ENCODE measurements at regions not wholly inside any gene's neighbourhood (a gene's known extent, or its start where the extent isn't known, plus 50 kb on each side); places are given as distances from the start of the nearest gene placed in this dataset.
"Not testable (repeated sequence)": the region's sequence is repeated elsewhere in the genome, so short reads cannot be mapped to it uniquely, and the experiment has no call there.

- H3K4me3 ChIP-seq (ENCODE audit: low read length in 2 of 2); H3K9ac ChIP-seq (ENCODE audit: low read depth, low read length, poor library complexity); H3K36me3 ChIP-seq (replicated peaks in 1 of 2; ENCODE audit: control insufficient read depth in 2 of 2, insufficient read depth in 2 of 2, low read length in 2 of 2); H3K27me3 ChIP-seq (ENCODE audit: control insufficient read depth in 3 of 3, insufficient read depth in 3 of 3, low read depth in 1 of 3, low read length in 3 of 3); H3K4me2 ChIP-seq (ENCODE audit: insufficient read depth, low read length, poor library complexity, severe bottlenecking); H3K79me1 ChIP-seq (ENCODE audit: low read depth, low read length); H2BK15ac ChIP-seq (ENCODE audit: low read length); H3K23ac ChIP-seq (ENCODE audit: low read depth, low read length, poor library complexity); H3K18ac ChIP-seq (ENCODE audit: low read length); H3K27ac ChIP-seq (replicated peaks; ENCODE audit: low read length); H2AFZ ChIP-seq (ENCODE audit: low read length); H3K9me3 ChIP-seq (replicated peaks in 1 of 2; ENCODE audit: control insufficient read depth in 2 of 2, insufficient read depth in 1 of 2, low read depth in 1 of 2, low read length in 2 of 2); DNase-seq (ENCODE audit: low spot score); H2BK5ac ChIP-seq (ENCODE audit: low read length); H2BK120ac ChIP-seq (ENCODE audit: low read depth, low read length); H2BK12ac ChIP-seq (ENCODE audit: low read length); H4K8ac ChIP-seq (ENCODE audit: low read depth, low read length); H3K4me1 ChIP-seq (ENCODE audit: control insufficient read depth in 2 of 2, insufficient read depth in 1 of 2, low read depth in 1 of 2, low read length in 2 of 2); H2AK5ac ChIP-seq (ENCODE audit: low read depth, low read length); H3K14ac ChIP-seq (ENCODE audit: low read length); H3K4ac ChIP-seq (ENCODE audit: low read length); H4K91ac ChIP-seq (ENCODE audit: low read depth, low read length, poor library complexity): not testable (repeated sequence)
- WGBS, 2 donors (ENCODE audit: extremely low coverage in 2 of 2, insufficient read length in 2 of 2, insufficient replicate concordance in 1 of 2): no CpG with 5 or more reads among the region's 2 CpGs
These were observed 231.2 kb upstream of the NRXN1 start for GRCh38 chr2:51263101-51263500.

GRCh38 chr2:51258301-51258700, 226.4 kb upstream of the NRXN1 start:
- Histone ChIP-seq H2BK120ac (ENCODE audit: low read depth, low read length) (no peak overlapping the region), H3K4me1 (ENCODE audit: control insufficient read depth in 2 of 2, insufficient read depth in 1 of 2, low read depth in 1 of 2, low read length in 2 of 2) (no peaks in the 10 kb centered on the region)
- WGBS, 2 donors (ENCODE audit: extremely low coverage in 2 of 2, insufficient read length in 2 of 2, insufficient replicate concordance in 1 of 2): no CpG with 5 or more reads among the region's 5 CpGs

GRCh38 chr2:51256736-51257135, 224.8 kb upstream of the NRXN1 start:
- H2BK15ac ChIP-seq (ENCODE audit: low read length): no peak overlapping the region
- no peak overlapping the region for H3K14ac ChIP-seq (ENCODE audit: low read length)
- H2BK5ac ChIP-seq (ENCODE audit: low read length): no peak overlapping the region
- H2BK12ac ChIP-seq (ENCODE audit: low read length): no peak overlapping the region
- H2AK5ac ChIP-seq (ENCODE audit: low read depth, low read length): no peak overlapping the region
- no peak overlapping the region for H2BK120ac ChIP-seq (ENCODE audit: low read depth, low read length)
- WGBS, 2 donors (ENCODE audit: extremely low coverage in 2 of 2, insufficient read length in 2 of 2, insufficient replicate concordance in 1 of 2): no CpG with 5 or more reads among the region's 5 CpGs
- no peaks in the 10 kb centered on the region for H3K4me1 ChIP-seq (ENCODE audit: control insufficient read depth in 2 of 2, insufficient read depth in 1 of 2, low read depth in 1 of 2, low read length in 2 of 2)
- H4K91ac ChIP-seq (ENCODE audit: low read depth, low read length, poor library complexity): no peak overlapping the region
- no peak for DNase-seq (ENCODE audit: low spot score)
- H3K23ac ChIP-seq (ENCODE audit: low read depth, low read length, poor library complexity): no peak overlapping the region
- no peak overlapping the region for H3K4ac ChIP-seq (ENCODE audit: low read length)
- H3K4me2 ChIP-seq (ENCODE audit: insufficient read depth, low read length, poor library complexity, severe bottlenecking): no peak overlapping the region
- H3K4me3 ChIP-seq (ENCODE audit: low read length in 2 of 2): no peak overlapping the region
- H3K27me3 ChIP-seq (ENCODE audit: control insufficient read depth in 3 of 3, insufficient read depth in 3 of 3, low read depth in 1 of 3, low read length in 3 of 3): no peaks in the 10 kb centered on the region
- no peak overlapping the region for H3K9ac ChIP-seq (ENCODE audit: low read depth, low read length, poor library complexity)
- H3K79me1 ChIP-seq (ENCODE audit: low read depth, low read length): no peaks in the 10 kb centered on the region
- no peak overlapping the region for H3K27ac ChIP-seq (replicated peaks; ENCODE audit: low read length)
- no peak overlapping the region for H4K8ac ChIP-seq (ENCODE audit: low read depth, low read length)
- no peak overlapping the region for H3K18ac ChIP-seq (ENCODE audit: low read length)
- H2AFZ ChIP-seq (ENCODE audit: low read length): no peak overlapping the region
- H3K9me3 ChIP-seq (replicated peaks in 1 of 2; ENCODE audit: control insufficient read depth in 2 of 2, insufficient read depth in 1 of 2, low read depth in 1 of 2, low read length in 2 of 2): no peaks in the 10 kb centered on the region
- no peaks in the 10 kb centered on the region for H3K36me3 ChIP-seq (replicated peaks in 1 of 2; ENCODE audit: control insufficient read depth in 2 of 2, insufficient read depth in 2 of 2, low read length in 2 of 2)

More at GRCh38 chr2:51258301-51258700, 226.4 kb upstream of the NRXN1 start:
- Histone ChIP-seq H2AK5ac (ENCODE audit: low read depth, low read length) (no peak overlapping the region), H3K79me1 (ENCODE audit: low read depth, low read length) (no peaks in the 10 kb centered on the region), H3K4me2 (ENCODE audit: insufficient read depth, low read length, poor library complexity, severe bottlenecking) (no peak overlapping the region), H3K27me3 (ENCODE audit: control insufficient read depth in 3 of 3, insufficient read depth in 3 of 3, low read depth in 1 of 3, low read length in 3 of 3) (no peaks in the 10 kb centered on the region), H3K36me3 (replicated peaks in 1 of 2; ENCODE audit: control insufficient read depth in 2 of 2, insufficient read depth in 2 of 2, low read length in 2 of 2) (no peaks in the 10 kb centered on the region), H2AFZ (ENCODE audit: low read length) (no peak overlapping the region), H2BK15ac (ENCODE audit: low read length) (no peak overlapping the region), H3K23ac (ENCODE audit: low read depth, low read length, poor library complexity) (no peak overlapping the region), H4K8ac (ENCODE audit: low read depth, low read length) (no peak overlapping the region), H2BK12ac (ENCODE audit: low read length) (no peak overlapping the region), H3K4me3 (ENCODE audit: low read length in 2 of 2) (no peak overlapping the region), H3K9me3 (replicated peaks in 1 of 2; ENCODE audit: control insufficient read depth in 2 of 2, insufficient read depth in 1 of 2, low read depth in 1 of 2, low read length in 2 of 2) (no peaks in the 10 kb centered on the region), H3K18ac (ENCODE audit: low read length) (no peak overlapping the region), H4K91ac (ENCODE audit: low read depth, low read length, poor library complexity) (no peak overlapping the region), H3K14ac (ENCODE audit: low read length) (no peak overlapping the region), H3K4ac (ENCODE audit: low read length) (no peak overlapping the region), H2BK5ac (ENCODE audit: low read length) (no peak overlapping the region), H3K27ac (replicated peaks; ENCODE audit: low read length) (no peak overlapping the region), H3K9ac (ENCODE audit: low read depth, low read length, poor library complexity) (no peak overlapping the region)
- DNase-seq (ENCODE audit: low spot score): no peak

- no peak overlapping the region for H3K27ac ChIP-seq (replicated peaks; ENCODE audit: low read length)
- H3K9me3 ChIP-seq (replicated peaks in 1 of 2; ENCODE audit: control insufficient read depth in 2 of 2, insufficient read depth in 1 of 2, low read depth in 1 of 2, low read length in 2 of 2): no peaks in the 10 kb centered on the region
- no peak overlapping the region for H3K14ac ChIP-seq (ENCODE audit: low read length)
- DNase-seq (ENCODE audit: low spot score): no peak
- no peak overlapping the region for H3K18ac ChIP-seq (ENCODE audit: low read length)
- H3K23ac ChIP-seq (ENCODE audit: low read depth, low read length, poor library complexity): no peak overlapping the region
- no peak overlapping the region for H4K8ac ChIP-seq (ENCODE audit: low read depth, low read length)
- H2BK120ac ChIP-seq (ENCODE audit: low read depth, low read length): no peak overlapping the region
- H3K36me3 ChIP-seq (replicated peaks in 1 of 2; ENCODE audit: control insufficient read depth in 2 of 2, insufficient read depth in 2 of 2, low read length in 2 of 2): no peaks in the 10 kb centered on the region
- no peaks in the 10 kb centered on the region for H3K4me1 ChIP-seq (ENCODE audit: control insufficient read depth in 2 of 2, insufficient read depth in 1 of 2, low read depth in 1 of 2, low read length in 2 of 2)
- no peak overlapping the region for H2BK15ac ChIP-seq (ENCODE audit: low read length)
- H2BK12ac ChIP-seq (ENCODE audit: low read length): no peak overlapping the region
- H3K79me1 ChIP-seq (ENCODE audit: low read depth, low read length): no peaks in the 10 kb centered on the region
- H3K4me3 ChIP-seq (ENCODE audit: low read length in 2 of 2): no peak overlapping the region
- H2BK5ac ChIP-seq (ENCODE audit: low read length): no peak overlapping the region
- no peaks in the 10 kb centered on the region for H3K27me3 ChIP-seq (ENCODE audit: control insufficient read depth in 3 of 3, insufficient read depth in 3 of 3, low read depth in 1 of 3, low read length in 3 of 3)
- H3K4me2 ChIP-seq (ENCODE audit: insufficient read depth, low read length, poor library complexity, severe bottlenecking): no peak overlapping the region
- no peak overlapping the region for H4K91ac ChIP-seq (ENCODE audit: low read depth, low read length, poor library complexity)
- no peak overlapping the region for H3K9ac ChIP-seq (ENCODE audit: low read depth, low read length, poor library complexity)
- no peak overlapping the region for H2AK5ac ChIP-seq (ENCODE audit: low read depth, low read length)
- H2AFZ ChIP-seq (ENCODE audit: low read length): no peak overlapping the region
- WGBS, 2 donors (ENCODE audit: extremely low coverage in 2 of 2, insufficient read length in 2 of 2, insufficient replicate concordance in 1 of 2): no CpG with 5 or more reads among the region's 2 CpGs
- H3K4ac ChIP-seq (ENCODE audit: low read length): no peak overlapping the region
These were observed 219.4 kb upstream of the NRXN1 start for GRCh38 chr2:51251356-51251755.

Measured in neuronal stem cell (in vitro differentiated cells).